Osteocyte (in vitro differentiated cells): ENCODE measurements at regions not wholly inside any gene's neighbourhood (a gene's known extent, or its start where the extent isn't known, plus 50 kb on each side); places are given as distances from the start of the nearest gene placed in this dataset.

Experiments used
- DNase-seq: peaks from one replicate; pipeline ENCODE4 v3.0.0; 2021; ENCODE audit warnings: mixed read lengths; ENCODE audit not compliant: unreplicated experiment; ENCODE audit errors: extremely low spot score
- H3K27ac Mint-ChIP-seq: one replicate; pipeline ENCODE4 v1.8.0; 2021; ENCODE audit warnings: mild to moderate bottlenecking, mixed read lengths; ENCODE audit not compliant: unreplicated experiment
- H3K27me3 Mint-ChIP-seq: one replicate; pipeline ENCODE4 v1.8.0; 2021; ENCODE audit warnings: mixed read lengths; ENCODE audit not compliant: unreplicated experiment
- H3K36me3 Mint-ChIP-seq: one replicate; pipeline ENCODE4 v1.8.0; 2021; ENCODE audit warnings: mixed read lengths; ENCODE audit not compliant: unreplicated experiment
- H3K4me1 Mint-ChIP-seq: one replicate; pipeline ENCODE4 v1.8.0; 2021; ENCODE audit warnings: mixed read lengths; ENCODE audit not compliant: unreplicated experiment
- H3K4me3 Mint-ChIP-seq: one replicate; pipeline ENCODE4 v1.8.0; 2021; ENCODE audit warnings: mild to moderate bottlenecking, moderate library complexity, mixed read lengths; ENCODE audit not compliant: unreplicated experiment
- H3K9me3 Mint-ChIP-seq: one replicate; pipeline ENCODE4 v1.8.0; 2021; ENCODE audit warnings: mixed read lengths; ENCODE audit not compliant: unreplicated experiment
- CTCF ChIP-seq: fragments of 200-600 bp; sonication (generic); IDR thresholded peaks from 2 replicates; pipeline ENCODE4 v1.5.0; 2021; ENCODE audit warnings: antibody characterized with exemption, mild to moderate bottlenecking, moderate library complexity

- TF ChIP-seq CTCF, result no peak
- Mint-ChIP-seq H3K36me3 (no peaks in the 10 kb centered on the region), H3K27ac (no peak overlapping the region)
Observed at GRCh38 chr7:112616295-112616694, 135.5 kb downstream of the LSMEM1 start.

GRCh38 chr7:112619343-112619742, 138.6 kb downstream of the LSMEM1 start:
- H3K36me3 Mint-ChIP-seq, result no peaks in the 10 kb centered on the region
- no peak for DNase-seq
- peaks cover 29% of the 10 kb centered on the region for H3K27me3 Mint-ChIP-seq
- no peaks in the 10 kb centered on the region for H3K9me3 Mint-ChIP-seq
- no peak for TF ChIP-seq CTCF
- H3K27ac Mint-ChIP-seq, result no peak overlapping the region
- H3K4me3 Mint-ChIP-seq, result no peak overlapping the region
- H3K4me1 Mint-ChIP-seq, result no peaks in the 10 kb centered on the region

More at GRCh38 chr7:112616295-112616694, 135.5 kb downstream of the LSMEM1 start:
- peaks cover 37% of the 10 kb centered on the region for H3K27me3 Mint-ChIP-seq
- H3K4me1 Mint-ChIP-seq, result no peaks in the 10 kb centered on the region
- no peak for DNase-seq
- H3K9me3 Mint-ChIP-seq, result no peaks in the 10 kb centered on the region
- no peak overlapping the region for H3K4me3 Mint-ChIP-seq

GRCh38 chr7:112622159-112622715, 141.4 kb downstream of the LSMEM1 start:
- Mint-ChIP-seq H3K4me3 (no peak overlapping the region), H3K27me3 (peaks cover 25% of the 10 kb centered on the region), H3K4me1 (no peaks in the 10 kb centered on the region), H3K27ac (no peak overlapping the region), H3K36me3 (no peaks in the 10 kb centered on the region), H3K9me3 (no peaks in the 10 kb centered on the region)
- no peak for DNase-seq
- TF ChIP-seq CTCF, result no peak

GRCh38 chr7:112624416-112624815, 143.6 kb downstream of the LSMEM1 start:
- Mint-ChIP-seq H3K9me3 (peaks cover 4% of the 10 kb centered on the region), H3K27ac (no peak overlapping the region), H3K4me3 (no peak overlapping the region), H3K4me1 (no peaks in the 10 kb centered on the region), H3K36me3 (no peaks in the 10 kb centered on the region), H3K27me3 (peaks cover 16% of the 10 kb centered on the region)
- TF ChIP-seq CTCF, result no peak
- no peak for DNase-seq

GRCh38 chr7:112630565-112630964, 149.8 kb downstream of the LSMEM1 start:
- no peaks in the 10 kb centered on the region for H3K36me3 Mint-ChIP-seq
- TF ChIP-seq CTCF, result no peak
- DNase-seq, result no peak
- no peak overlapping the region for H3K4me3 Mint-ChIP-seq
- H3K27ac Mint-ChIP-seq, result peak overlapping the region; percentile 44
- peaks cover 4% of the 10 kb centered on the region for H3K9me3 Mint-ChIP-seq
- peaks cover under 1% of the 10 kb centered on the region for H3K27me3 Mint-ChIP-seq
- peaks cover 12% of the 10 kb centered on the region for H3K4me1 Mint-ChIP-seq
